ENCODE measurements at regions not wholly inside any gene's neighbourhood (a gene's known extent, or its start where the extent isn't known, plus 50 kb on each side); places are given as distances from the start of the nearest gene placed in this dataset.

DNA sequence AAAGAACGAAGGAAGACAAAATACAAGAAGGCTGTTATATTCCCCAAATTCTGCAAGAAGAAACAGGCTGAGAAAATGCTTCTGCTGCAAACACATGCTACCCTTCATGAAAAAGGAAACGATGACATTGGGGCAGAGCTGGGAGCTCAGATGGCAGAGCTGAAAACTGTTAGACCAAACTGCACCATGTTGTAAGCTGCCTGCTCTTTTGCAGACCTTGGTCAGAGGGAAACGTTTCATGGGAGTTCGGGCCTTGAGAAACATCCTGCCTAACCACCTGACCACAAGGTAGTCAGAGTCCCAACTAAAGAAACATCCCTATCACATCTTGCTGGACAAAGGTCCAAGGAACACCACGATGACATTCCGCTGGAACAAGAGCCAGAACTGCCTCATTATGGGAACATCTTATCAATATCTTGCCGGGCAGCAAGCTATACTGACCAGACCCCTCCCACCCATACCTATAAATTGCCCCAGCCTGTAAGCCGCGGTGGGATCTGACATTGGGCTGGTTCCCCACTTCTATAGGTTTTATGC lies 110.7 kb upstream of the CTSC start:
- no peak overlapping the region for H3K4me3 ChIP-seq (ENCODE audit: low read length)
- DNase-seq (ENCODE audit: low read depth, low spot score): no peak

DNA sequence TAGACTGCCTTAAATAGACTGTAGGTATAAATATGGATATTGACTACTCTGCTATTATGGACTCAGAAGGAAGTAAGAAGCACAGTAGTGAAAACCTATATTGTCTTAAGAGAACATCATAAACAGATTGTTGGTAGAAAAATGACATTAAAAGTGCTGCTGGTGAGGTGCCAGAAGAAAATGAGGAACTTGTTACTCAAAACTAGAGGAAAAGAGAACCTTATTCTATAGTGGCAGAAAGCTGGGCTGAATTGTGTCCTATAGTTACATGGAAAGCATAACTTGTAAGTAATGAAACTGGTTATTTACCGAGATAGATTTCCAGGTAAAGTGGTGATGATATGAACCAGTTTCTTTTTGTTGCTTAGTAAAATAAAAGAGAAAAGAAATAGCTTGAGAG lies 109.7 kb upstream of the CTSC start:
- no peak for DNase-seq (ENCODE audit: low read depth, low spot score)
- H3K4me3 ChIP-seq (ENCODE audit: low read length): no peak overlapping the region

DNA sequence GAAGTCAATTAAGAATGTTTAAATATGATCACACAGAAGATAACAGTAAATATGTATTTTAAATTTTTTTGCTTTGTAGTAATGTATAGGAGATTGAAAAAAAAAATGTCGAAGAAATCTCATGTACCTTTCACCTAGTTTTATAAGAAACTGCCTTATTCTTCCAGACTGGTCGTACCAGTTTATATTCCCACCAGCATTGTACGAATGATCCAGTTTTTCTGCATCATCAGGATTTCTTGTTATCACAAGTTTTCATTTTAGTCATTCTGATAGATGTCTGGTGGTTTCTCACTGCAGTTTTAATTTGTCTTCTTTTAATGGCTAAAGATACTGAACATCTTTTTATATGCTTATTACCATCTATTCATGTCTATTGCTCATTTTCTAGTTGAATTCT lies 101.8 kb upstream of the CTSC start:
- no peak overlapping the region for H3K4me3 ChIP-seq (ENCODE audit: low read length)
- no peak for DNase-seq (ENCODE audit: low read depth, low spot score)

DNA sequence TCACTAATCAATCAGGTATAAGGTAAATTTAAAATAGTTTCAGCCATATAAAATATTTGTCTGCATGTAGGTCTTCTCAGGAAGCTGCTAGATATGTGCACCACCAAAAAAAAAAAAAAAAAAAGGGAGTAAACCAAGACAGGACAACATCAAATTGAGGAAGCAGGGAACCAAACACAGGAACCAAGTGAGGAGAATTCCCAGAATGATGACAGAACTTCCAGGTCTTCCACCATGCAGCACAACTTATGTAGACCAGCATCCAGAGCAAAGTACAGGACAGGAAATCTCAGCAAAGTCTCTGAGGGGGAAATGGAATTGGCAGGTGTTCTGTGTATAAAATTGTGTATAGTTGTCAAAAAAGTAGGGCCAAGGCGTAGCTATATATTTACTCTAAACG lies 101.2 kb upstream of the CTSC start:
- no peak for DNase-seq (ENCODE audit: low read depth, low spot score)
- H3K4me3 ChIP-seq (ENCODE audit: low read length): no peak overlapping the region

DNA sequence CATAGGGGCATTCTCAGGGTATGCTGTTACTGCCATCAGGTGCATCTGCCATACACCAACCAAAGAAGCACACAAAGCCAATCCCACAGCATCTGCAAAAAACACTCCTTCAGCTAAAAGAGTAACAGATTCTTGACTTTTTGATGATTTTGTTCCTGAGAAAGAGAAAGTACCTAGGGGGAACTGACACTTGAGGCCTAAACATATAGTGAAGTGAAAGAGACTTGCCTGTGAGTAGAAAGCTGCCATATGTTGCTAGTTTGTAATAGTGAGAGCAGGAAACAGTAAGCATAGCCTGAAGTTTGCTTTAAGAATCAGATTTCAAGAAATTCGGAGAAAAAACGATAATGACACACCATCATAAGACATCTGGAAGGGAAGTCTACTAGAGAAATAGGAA lies 97.9 kb upstream of the CTSC start:
- H3K4me3 ChIP-seq (ENCODE audit: low read length): no peak overlapping the region
- no peak for DNase-seq (ENCODE audit: low read depth, low spot score)

DNA sequence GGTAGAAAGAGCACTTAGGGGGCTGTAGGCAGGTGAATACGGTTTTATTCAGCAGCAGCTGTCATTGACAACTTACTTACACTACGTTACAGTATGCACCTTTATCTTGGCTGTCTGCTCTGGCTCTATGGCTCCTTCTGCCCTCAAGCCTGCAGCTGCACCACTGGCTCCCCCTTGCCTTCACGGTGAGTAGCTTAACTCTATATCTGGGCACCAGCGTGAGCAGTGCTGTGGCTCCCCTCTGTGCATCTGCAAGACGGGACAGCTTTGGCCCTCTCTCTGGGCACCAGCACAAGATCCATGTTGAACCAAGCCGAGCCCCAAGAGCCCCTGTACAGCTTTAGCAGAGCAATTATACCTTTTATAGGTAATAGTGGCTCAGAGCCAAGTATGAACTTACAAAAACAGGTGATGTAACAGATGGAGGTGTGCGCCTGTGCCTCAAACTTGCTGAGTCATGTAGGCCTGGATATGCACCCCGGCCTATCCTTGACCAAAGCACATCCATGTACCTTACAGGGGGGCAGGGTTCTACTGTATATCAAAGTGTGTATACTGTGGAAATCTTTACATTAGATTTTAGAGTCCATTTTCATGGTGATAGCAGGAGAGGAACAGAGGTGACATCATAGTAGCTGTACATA lies 96.9 kb upstream of the CTSC start:
- no peak for DNase-seq (ENCODE audit: low read depth, low spot score)
- H3K4me3 ChIP-seq (ENCODE audit: low read length): no peak overlapping the region

DNA sequence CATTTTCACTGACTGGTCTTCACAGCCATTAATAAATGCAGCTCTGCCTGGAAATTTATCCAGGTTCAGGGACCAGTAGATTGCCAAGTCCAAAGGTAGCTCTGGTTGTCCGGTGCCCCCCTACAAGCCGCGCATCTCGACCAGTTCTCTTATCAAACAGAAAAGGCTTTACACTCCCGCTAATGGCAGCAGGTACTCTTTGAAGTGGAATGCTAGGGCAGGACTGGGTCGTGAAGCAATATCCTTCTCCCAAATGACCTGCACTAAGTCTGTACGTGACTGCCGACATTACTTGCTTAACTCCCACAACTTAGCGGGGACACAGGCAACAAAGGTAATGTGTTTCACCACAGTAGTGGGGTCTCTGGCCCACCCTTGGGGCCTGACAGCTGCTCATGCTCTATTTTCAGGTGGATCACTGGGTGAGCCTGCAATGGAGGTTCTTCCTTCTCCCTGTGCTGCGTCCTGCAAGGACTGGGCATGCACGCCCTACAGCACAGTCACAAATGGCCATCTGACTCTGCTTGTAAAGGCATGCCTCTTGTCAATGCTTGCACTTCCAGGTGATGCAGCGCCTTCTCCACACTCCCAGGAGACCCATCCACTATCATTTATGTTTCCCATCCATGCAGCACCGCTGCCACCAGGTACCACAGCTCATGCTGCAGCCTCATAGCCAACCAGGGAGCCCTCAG lies 96.1 kb upstream of the CTSC start:
- no peak for DNase-seq (ENCODE audit: low read depth, low spot score)
- no peak overlapping the region for H3K4me3 ChIP-seq (ENCODE audit: low read length)

DNA sequence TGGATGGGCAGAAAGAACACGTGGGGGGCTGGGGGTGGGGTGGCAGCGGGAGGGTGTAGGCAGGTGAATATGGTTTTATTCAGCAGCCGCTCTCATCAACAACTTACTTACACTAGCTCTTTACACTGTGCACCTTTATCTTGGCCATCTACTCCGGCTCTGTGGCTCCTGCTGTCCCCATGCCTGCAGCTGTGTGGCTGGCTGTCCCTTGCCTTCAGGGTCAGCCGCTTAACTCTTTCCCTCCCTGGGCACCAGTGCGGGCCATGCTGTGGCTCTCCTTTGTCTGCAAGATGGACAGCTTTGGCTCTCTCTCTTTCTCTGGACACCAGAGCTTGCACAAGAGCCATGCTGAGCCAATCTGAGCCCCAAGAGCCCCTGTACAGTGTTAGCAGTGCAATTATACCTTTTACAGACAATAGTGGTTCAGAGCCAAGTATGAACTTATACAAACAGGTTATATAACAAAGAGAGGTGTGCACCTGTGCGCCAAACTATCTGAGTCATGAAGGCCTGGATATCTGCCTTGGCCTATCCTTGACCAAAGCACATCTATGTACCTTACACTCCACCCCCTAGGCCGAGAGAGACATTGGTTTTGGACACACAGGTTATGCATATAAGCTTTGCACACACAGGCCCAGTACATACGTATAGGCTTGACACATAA lies 94.3 kb upstream of the CTSC start:
- H3K4me3 ChIP-seq (ENCODE audit: low read length): no peak overlapping the region
- DNase-seq (ENCODE audit: low read depth, low spot score): no peak

DNA sequence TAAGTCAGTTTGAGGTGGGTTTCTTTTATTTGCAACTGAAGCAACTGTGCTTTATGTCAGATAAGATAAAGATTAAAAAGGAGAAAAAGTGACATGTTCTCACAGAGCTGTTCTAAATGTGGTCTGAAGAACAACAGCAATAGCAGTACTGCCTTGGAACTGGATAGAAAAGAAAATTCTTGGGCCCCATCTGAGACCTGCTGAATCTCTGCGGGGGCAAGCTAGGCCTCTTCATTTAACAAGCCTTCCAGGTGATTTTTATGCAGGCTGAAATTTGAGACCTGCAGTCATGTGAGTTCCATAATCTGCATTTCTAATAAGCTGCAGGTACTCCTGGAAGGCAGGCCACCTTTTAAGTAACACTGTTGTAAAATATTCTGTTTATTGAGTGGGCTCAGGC lies 91.4 kb upstream of the CTSC start:
- DNase-seq (ENCODE audit: low read depth, low spot score): peak; percentile 46
- no peak overlapping the region for H3K4me3 ChIP-seq (ENCODE audit: low read length)

DNA sequence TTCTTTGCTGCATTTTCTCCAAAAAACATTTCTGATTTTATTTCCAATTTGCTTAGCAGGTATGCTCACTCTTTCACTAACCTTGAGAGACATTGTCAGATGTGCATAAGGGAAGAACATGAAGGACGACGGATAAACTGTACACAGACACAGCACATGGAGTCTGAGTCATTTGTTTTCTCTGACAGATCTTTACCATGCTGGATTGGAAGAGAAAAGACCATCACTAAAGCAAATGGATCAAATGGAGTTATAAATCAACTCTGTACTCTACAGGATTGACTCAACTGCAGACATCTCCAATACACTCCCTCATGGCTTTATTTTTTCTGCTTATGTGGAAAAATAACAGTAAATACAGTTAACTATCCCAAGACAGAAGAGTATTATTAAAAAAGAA lies 90.2 kb upstream of the CTSC start:
- H3K4me3 ChIP-seq (ENCODE audit: low read length): no peak overlapping the region
- no peak for DNase-seq (ENCODE audit: low read depth, low spot score)

DNA sequence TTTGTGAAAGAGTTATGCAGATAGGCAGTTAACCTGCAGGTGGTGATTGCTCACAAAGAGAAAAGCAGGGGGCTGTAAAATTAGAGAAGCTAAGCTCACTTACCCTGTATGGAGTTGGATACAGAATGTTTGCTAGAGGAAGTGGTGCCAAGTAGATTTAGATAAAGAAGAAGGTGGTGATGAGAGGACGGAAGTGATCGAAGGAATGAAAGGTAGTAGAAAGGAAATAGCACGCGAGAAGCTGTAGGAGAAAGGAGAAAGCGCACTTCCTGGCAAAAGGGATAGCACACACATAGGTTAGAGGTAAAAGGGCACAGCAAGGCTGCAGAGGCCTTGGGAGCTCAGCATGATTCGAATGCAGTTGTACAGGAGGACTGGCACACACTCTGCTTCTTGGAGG lies 87.3 kb upstream of the CTSC start:
- no peak overlapping the region for H3K4me3 ChIP-seq (ENCODE audit: low read length)
- DNase-seq (ENCODE audit: low read depth, low spot score): peak; percentile 55

DNA sequence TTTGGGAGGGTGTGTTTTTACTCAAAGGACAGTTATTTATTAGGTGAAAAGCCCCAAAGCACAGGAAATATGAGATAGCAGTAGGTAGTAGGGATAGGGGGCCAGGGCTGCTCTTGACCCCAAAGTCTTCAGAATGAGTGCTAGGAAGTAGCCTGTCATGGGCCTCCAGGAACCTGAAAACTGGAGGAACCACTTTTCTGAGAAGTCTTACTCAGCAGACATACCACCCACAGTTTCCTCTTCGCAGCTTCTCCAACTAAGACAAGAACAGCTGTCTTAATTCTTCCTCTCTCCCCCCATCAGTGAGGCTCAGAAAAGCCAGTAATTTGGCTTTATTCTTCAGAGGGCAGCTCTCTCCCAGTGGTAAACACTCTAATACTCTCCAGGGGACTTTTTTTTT lies 84.0 kb upstream of the CTSC start:
- no peak overlapping the region for H3K4me3 ChIP-seq (ENCODE audit: low read length)

DNA sequence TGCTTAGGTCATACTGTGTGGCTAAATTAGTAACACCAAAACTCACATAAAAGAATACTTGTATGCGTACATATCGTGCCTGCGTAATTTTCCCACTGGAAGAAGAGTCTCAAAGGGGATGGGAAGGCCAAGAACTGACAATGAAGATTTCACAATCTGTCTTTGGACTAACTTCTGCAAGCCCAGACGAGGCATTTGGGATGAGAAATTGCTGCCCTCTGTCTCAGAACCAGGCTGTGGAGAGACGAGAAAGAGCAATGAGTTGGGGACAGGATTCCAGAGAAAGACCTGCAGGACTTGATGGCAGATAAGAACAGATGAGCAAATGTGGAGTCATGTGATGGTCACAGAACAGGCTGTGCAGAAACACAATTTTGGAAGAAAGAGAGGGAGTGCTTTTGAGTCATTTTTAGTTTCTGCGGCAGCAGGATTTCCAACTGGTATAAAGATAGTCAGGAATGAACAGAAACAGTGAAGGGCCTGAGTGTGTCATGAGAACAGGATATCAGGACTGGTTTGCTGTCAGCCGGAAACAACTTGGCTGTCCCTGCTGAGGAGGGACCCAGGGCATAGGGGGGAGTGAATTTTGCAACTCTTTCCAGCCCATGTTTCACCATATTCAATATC lies 82.7 kb upstream of the CTSC start:
- no peak for DNase-seq (ENCODE audit: low read depth, low spot score)
- H3K4me3 ChIP-seq (ENCODE audit: low read length): no peak overlapping the region

More for the DNA sequence above, 84.0 kb upstream of the CTSC start:
- DNase-seq (ENCODE audit: low read depth, low spot score): peak; percentile 51

DNA sequence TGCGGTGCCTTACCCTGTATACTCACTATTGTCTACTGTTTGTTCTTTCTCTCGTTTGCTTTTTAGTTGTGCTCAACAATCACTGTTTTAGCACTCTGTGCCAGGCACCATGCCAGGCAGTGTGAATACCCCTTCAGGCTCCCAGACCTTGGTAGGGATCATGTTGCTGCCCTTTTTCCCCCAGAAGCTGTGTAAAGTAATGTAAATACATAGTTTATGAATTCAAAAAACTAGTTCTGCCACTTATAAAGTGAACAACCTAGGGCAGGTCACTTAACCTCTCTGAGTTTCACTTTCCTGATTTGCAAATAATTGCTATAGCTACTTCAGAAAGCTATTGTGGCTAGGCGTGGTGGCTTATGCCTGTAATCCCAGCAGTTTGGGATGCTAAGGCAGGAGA lies 81.0 kb upstream of the CTSC start:
- DNase-seq (ENCODE audit: low read depth, low spot score): no peak
- no peak overlapping the region for H3K4me3 ChIP-seq (ENCODE audit: low read length)

DNA sequence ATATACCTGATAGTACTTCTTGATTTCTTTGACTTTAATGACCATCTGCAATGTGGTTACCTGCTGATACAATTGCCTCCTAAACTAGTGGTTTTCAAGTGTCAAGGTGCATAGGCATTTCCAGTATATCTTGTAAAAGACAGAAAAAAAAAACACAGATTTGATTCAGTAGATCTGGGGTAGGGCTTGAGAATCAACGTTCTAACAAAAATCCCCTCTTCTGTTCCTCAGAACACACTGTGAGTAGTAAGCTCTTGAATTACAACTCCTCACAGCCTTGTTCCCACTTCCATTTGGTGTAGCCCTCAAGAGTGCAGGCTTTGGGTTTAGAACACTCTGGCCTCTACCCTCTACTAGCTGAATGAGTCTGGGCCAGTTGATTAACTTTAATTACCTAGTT lies 78.0 kb upstream of the CTSC start:
- DNase-seq (ENCODE audit: low read depth, low spot score): peak; percentile 41
- H3K4me3 ChIP-seq (ENCODE audit: low read length): peak overlapping the region; percentile 2

DNA sequence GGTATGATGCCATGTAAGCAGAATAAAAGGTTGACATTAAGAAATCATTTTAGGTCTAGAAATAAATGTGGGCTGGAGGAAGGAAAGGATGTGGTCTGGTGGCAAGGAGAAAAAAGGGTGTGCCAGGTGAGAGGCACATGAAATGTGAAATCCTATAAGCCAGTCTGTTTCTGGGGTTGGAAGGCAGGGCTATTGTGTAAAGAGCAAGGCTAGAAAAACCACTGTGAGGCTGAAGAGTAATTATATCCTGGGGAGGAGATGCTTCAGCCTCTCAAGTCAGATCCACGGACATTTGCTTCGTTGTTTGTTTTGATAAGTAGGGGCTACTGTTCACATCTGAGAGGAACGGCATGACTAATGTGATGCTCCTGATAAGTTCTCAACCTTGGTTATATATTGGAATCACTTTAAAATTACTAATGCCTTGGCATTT lies 77.5 kb upstream of the CTSC start:
- H3K4me3 ChIP-seq (ENCODE audit: low read length): peak overlapping the region; percentile 13
- peak; percentile 91 for DNase-seq (ENCODE audit: low read depth, low spot score)

DNA sequence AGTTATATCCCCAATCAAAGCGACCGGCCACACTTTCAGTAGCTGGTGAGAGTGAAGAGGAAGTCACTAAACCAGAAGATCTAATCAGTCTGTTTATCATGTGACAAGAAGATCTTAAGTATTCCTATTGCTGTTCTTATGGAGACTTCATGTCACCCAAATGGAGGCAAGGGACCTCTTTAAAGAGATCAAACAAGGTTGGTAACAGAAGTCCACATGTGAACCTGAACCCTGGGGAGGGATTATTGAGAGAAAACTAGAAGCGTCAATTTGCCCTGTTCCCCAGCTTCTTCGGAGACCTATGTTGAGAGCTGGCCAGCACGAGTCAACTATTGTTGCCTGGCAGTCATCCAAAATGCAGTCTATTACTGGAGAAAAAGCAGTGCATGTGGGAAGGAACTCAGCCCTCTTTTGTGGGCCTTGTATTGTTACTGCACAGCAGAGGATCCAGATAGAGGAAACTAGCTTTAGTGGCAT lies 76.9 kb upstream of the CTSC start:
- H3K4me3 ChIP-seq (ENCODE audit: low read length): peak overlapping the region; percentile 21

DNA sequence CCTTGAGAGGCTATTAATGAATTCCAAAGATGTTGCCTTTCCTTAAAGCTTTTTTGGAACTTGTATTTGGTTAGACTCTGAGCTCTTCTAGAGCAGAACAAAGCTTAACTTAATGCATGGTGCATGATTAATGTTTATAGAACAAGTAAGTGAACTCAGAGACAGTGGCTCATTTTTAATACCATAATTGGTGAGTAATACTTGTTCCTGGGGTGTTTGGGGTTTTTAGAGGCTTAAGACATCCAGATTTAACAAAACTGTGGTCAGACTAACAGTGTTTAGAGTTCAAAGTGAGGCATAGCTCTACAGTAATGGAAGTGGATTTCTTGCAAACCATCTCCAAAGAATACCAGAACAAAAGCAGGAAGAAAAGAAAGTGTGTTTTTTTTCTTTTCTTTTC lies 73.7 kb upstream of the CTSC start:
- DNase-seq (ENCODE audit: low read depth, low spot score): no peak
- H3K4me3 ChIP-seq (ENCODE audit: low read length): no peak overlapping the region

More for the DNA sequence above, 76.9 kb upstream of the CTSC start:
- peak; percentile 85 for DNase-seq (ENCODE audit: low read depth, low spot score)

DNA sequence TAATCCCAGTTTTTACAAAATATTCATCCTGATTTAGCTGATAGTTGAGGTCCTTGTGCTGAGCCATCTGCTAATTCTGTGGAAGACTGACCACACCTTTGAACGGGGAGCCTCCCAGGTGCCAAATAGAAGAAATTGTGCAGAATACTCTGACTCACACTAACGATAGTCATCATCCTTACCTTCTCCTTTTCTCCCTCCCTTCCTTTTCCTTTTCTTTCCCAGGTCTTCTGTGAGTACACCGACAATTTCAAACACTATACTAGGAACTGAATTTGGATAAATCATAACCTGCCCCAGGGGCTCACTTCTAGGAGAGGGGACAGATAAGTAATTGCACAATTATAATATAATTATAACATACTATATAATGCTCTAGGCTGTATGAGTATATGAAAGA lies 73.1 kb upstream of the CTSC start:
- DNase-seq (ENCODE audit: low read depth, low spot score): no peak
- no peak overlapping the region for H3K4me3 ChIP-seq (ENCODE audit: low read length)

DNA sequence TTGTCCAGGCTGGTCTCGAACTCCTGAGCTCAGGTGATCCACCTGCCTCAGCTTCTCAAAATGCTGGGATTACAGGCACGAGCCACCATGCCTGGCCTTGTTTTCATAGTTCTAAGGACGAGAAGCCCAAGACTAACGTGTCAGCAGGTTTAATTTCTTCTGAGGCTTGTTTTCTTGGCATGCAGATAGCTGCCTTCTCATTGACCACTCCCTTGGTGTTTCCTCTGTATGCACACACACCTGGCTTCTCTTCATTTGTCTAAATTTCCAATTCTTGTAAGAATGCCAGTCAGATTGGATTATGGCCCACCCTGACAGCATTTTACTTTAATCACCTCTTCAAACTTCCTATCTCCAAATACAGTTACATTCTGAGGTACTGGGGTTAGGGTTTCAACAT lies 72.5 kb upstream of the CTSC start:
- no peak for DNase-seq (ENCODE audit: low read depth, low spot score)

More for the DNA sequence above, 72.5 kb upstream of the CTSC start:
- no peak overlapping the region for H3K4me3 ChIP-seq (ENCODE audit: low read length)

All from Jurkat, Clone E6-1 (cell line).